ENCODE measurements at regions not wholly inside any gene's neighbourhood (a gene's known extent, or its start where the extent isn't known, plus 50 kb on each side); places are given as distances from the start of the nearest gene placed in this dataset.

DNA sequence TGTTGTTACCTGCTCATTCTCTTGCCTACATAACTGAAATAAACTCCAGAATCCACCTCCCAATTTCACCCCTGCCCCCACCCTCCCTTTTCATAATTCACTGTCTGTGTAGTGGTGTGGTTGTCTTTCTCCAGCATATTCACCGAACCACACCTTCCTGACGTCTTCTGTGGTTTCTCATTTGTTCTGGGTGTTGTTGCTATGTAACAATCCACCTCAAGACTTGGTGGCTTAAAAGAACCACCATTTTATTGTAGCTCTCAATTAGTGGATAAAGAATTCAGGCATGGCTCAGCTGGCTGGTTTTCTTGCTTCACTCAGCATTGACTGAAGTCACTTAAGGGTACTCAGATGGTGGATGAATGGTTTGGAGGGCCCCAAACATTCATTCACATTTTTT is 229.8 kb downstream of the MAF start:
- no peaks in the 10 kb centered on the region for H3K79me1 ChIP-seq (replicated peaks; ENCODE audit: low read length, poor library complexity, severe bottlenecking)
- no peak overlapping the region for H4K8ac ChIP-seq (ENCODE audit: low read length)
- H3K4me3 ChIP-seq (ENCODE audit: insufficient read depth in 1 of 2, low read depth in 1 of 2, low read length in 2 of 2): no peak overlapping the region
- H4K91ac ChIP-seq (ENCODE audit: low read length): no peak overlapping the region
- no peak overlapping the region for H2AK5ac ChIP-seq (ENCODE audit: low read length, severe bottlenecking)
- H3K14ac ChIP-seq (ENCODE audit: low read length in 2 of 2): no peak overlapping the region
- no peak for DNase-seq
- H3K23ac ChIP-seq (ENCODE audit: low read length in 2 of 2): no peak overlapping the region
- H3K4ac ChIP-seq (ENCODE audit: low read depth in 1 of 2, low read length in 2 of 2): no peak overlapping the region
- H3K4me1 ChIP-seq (ENCODE audit: control insufficient read depth, insufficient read depth, low read depth, low read length): no peaks in the 10 kb centered on the region
- H2BK15ac ChIP-seq (ENCODE audit: low read depth, poor library complexity, severe bottlenecking): no peak overlapping the region
- no peak overlapping the region for H3K4me2 ChIP-seq (ENCODE audit: low read length, poor library complexity, severe bottlenecking)
- no CpG with 5 or more reads among the region's 2 CpGs for WGBS
- H3K27ac ChIP-seq (ENCODE audit: low read length, poor library complexity, severe bottlenecking): no peak overlapping the region
- H3K27me3 ChIP-seq (ENCODE audit: control insufficient read depth in 1 of 2, insufficient read depth in 1 of 2, low read length in 2 of 2): no peaks in the 10 kb centered on the region
- peaks cover 12% of the 10 kb centered on the region for H3K9me3 ChIP-seq (ENCODE audit: control insufficient read depth, low read length)
- H2BK12ac ChIP-seq (ENCODE audit: low read length in 2 of 2): no peak overlapping the region
- no peak overlapping the region for H2BK5ac ChIP-seq (ENCODE audit: low read depth, low read length, poor library complexity, severe bottlenecking)
- H2BK120ac ChIP-seq (ENCODE audit: low read depth, low read length): no peak overlapping the region
- H3K36me3 ChIP-seq (ENCODE audit: control insufficient read depth in 1 of 2, insufficient read depth in 2 of 2, low read depth in 1 of 2, low read length in 2 of 2): no peaks in the 10 kb centered on the region
- H3K18ac ChIP-seq (ENCODE audit: low read depth in 1 of 2, low read length in 2 of 2): no peak overlapping the region
- no peak overlapping the region for H3K9ac ChIP-seq (ENCODE audit: low read length)
- no peak overlapping the region for H2AFZ ChIP-seq (ENCODE audit: low read depth, low read length)

DNA sequence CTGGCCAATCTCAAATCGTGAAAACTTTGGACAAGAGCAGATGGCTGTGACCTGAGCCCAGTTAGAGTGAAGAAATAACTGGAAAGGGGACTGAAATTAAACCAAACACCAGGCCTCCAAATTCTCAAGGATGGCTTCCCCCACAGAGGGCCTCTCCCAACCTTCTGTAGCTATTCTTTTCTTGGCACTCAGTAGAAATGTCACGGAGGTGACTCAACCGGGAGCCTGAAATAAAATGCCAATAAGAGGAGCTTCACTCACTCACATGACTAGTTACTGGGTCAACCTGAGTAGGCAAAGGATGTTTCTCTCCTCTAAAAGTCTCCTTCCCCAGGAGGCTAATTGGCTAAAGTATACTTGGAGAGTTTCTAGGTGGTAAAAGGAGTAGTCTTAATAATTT is 230.7 kb downstream of the MAF start:
- H3K36me3 ChIP-seq (ENCODE audit: control insufficient read depth in 1 of 2, insufficient read depth in 2 of 2, low read depth in 1 of 2, low read length in 2 of 2): no peaks in the 10 kb centered on the region
- no peak overlapping the region for H3K27ac ChIP-seq (ENCODE audit: low read length, poor library complexity, severe bottlenecking)
- H2BK15ac ChIP-seq (ENCODE audit: low read depth, poor library complexity, severe bottlenecking): no peak overlapping the region
- H2AFZ ChIP-seq (ENCODE audit: low read depth, low read length): no peak overlapping the region
- H4K8ac ChIP-seq (ENCODE audit: low read length): no peak overlapping the region
- H3K23ac ChIP-seq (ENCODE audit: low read length in 2 of 2): no peak overlapping the region
- no peak overlapping the region for H3K9ac ChIP-seq (ENCODE audit: low read length)
- no peaks in the 10 kb centered on the region for H3K27me3 ChIP-seq (ENCODE audit: control insufficient read depth in 1 of 2, insufficient read depth in 1 of 2, low read length in 2 of 2)
- no peak overlapping the region for H2BK120ac ChIP-seq (ENCODE audit: low read depth, low read length)
- peaks cover 12% of the 10 kb centered on the region for H3K9me3 ChIP-seq (ENCODE audit: control insufficient read depth, low read length)
- no peak overlapping the region for H2BK5ac ChIP-seq (ENCODE audit: low read depth, low read length, poor library complexity, severe bottlenecking)
- 83% methylated on average over 3 of the region's 3 CpGs for WGBS
- H3K4me3 ChIP-seq (ENCODE audit: insufficient read depth in 1 of 2, low read depth in 1 of 2, low read length in 2 of 2): no peak overlapping the region
- no peak overlapping the region for H3K14ac ChIP-seq (ENCODE audit: low read length in 2 of 2)
- H3K4ac ChIP-seq (ENCODE audit: low read depth in 1 of 2, low read length in 2 of 2): no peak overlapping the region
- no peak overlapping the region for H3K18ac ChIP-seq (ENCODE audit: low read depth in 1 of 2, low read length in 2 of 2)
- no peak overlapping the region for H3K4me2 ChIP-seq (ENCODE audit: low read length, poor library complexity, severe bottlenecking)
- no peak for DNase-seq
- no peak overlapping the region for H4K91ac ChIP-seq (ENCODE audit: low read length)
- H2BK12ac ChIP-seq (ENCODE audit: low read length in 2 of 2): no peak overlapping the region
- no peaks in the 10 kb centered on the region for H3K79me1 ChIP-seq (replicated peaks; ENCODE audit: low read length, poor library complexity, severe bottlenecking)
- H2AK5ac ChIP-seq (ENCODE audit: low read length, severe bottlenecking): no peak overlapping the region
- no peaks in the 10 kb centered on the region for H3K4me1 ChIP-seq (ENCODE audit: control insufficient read depth, insufficient read depth, low read depth, low read length)

GRCh38 chr16:79367822-79368221 is 232.7 kb downstream of the MAF start:
- Histone ChIP-seq H4K91ac (ENCODE audit: low read length) (no peak overlapping the region), H3K9ac (ENCODE audit: low read length) (no peak overlapping the region), H3K4ac (ENCODE audit: low read depth in 1 of 2, low read length in 2 of 2) (no peak overlapping the region), H3K14ac (ENCODE audit: low read length in 2 of 2) (no peak overlapping the region), H2BK5ac (ENCODE audit: low read depth, low read length, poor library complexity, severe bottlenecking) (no peak overlapping the region), H3K4me3 (ENCODE audit: insufficient read depth in 1 of 2, low read depth in 1 of 2, low read length in 2 of 2) (no peak overlapping the region), H3K27ac (ENCODE audit: low read length, poor library complexity, severe bottlenecking) (no peak overlapping the region), H3K23ac (ENCODE audit: low read length in 2 of 2) (no peak overlapping the region), H3K36me3 (ENCODE audit: control insufficient read depth in 1 of 2, insufficient read depth in 2 of 2, low read depth in 1 of 2, low read length in 2 of 2) (no peaks in the 10 kb centered on the region), H2BK120ac (ENCODE audit: low read depth, low read length) (no peak overlapping the region), H2BK12ac (ENCODE audit: low read length in 2 of 2) (no peak overlapping the region), H3K4me2 (ENCODE audit: low read length, poor library complexity, severe bottlenecking) (no peak overlapping the region), H3K27me3 (ENCODE audit: control insufficient read depth in 1 of 2, insufficient read depth in 1 of 2, low read length in 2 of 2) (peaks cover 0 to 8% of the 10 kb centered on the region in 2 experiments), H2BK15ac (ENCODE audit: low read depth, poor library complexity, severe bottlenecking) (no peak overlapping the region), H3K79me1 (replicated peaks; ENCODE audit: low read length, poor library complexity, severe bottlenecking) (no peaks in the 10 kb centered on the region), H3K9me3 (ENCODE audit: control insufficient read depth, low read length) (peaks cover 12% of the 10 kb centered on the region), H4K8ac (ENCODE audit: low read length) (no peak overlapping the region), H2AK5ac (ENCODE audit: low read length, severe bottlenecking) (no peak overlapping the region), H2AFZ (ENCODE audit: low read depth, low read length) (no peak overlapping the region), H3K18ac (ENCODE audit: low read depth in 1 of 2, low read length in 2 of 2) (no peak overlapping the region), H3K4me1 (ENCODE audit: control insufficient read depth, insufficient read depth, low read depth, low read length) (no peaks in the 10 kb centered on the region)
- DNase-seq: no peak
- WGBS: 58% methylated on average over 4 of the region's 5 CpGs

DNA sequence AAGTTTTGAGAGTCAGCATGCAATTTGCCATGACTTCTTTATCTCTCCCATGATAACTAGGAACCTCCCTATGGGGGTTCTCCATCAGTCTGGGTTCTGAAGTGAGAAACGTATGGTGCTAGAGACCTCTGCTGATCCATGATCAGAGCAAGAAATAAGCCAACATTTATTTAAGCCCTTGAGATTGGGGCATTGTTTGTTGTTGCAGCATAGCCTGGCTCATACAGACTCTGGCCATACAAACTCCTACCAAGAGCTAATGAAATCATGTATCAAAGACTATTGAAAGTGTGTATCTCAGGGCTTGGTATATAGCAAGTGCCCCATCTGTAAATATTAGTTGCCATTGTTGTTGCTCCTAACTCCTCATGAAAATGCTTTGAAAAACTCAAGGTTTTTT is 233.9 kb downstream of the MAF start:
- H2BK120ac ChIP-seq (ENCODE audit: low read depth, low read length): no peak overlapping the region
- H3K4me3 ChIP-seq (ENCODE audit: insufficient read depth in 1 of 2, low read depth in 1 of 2, low read length in 2 of 2): no peak overlapping the region
- H4K91ac ChIP-seq (ENCODE audit: low read length): no peak overlapping the region
- no peak overlapping the region for H2BK12ac ChIP-seq (ENCODE audit: low read length in 2 of 2)
- H3K36me3 ChIP-seq (ENCODE audit: control insufficient read depth in 1 of 2, insufficient read depth in 2 of 2, low read depth in 1 of 2, low read length in 2 of 2): no peaks in the 10 kb centered on the region
- H2AK5ac ChIP-seq (ENCODE audit: low read length, severe bottlenecking): no peak overlapping the region
- H3K9me3 ChIP-seq (ENCODE audit: control insufficient read depth, low read length): peaks cover 12% of the 10 kb centered on the region
- H3K4me1 ChIP-seq (ENCODE audit: control insufficient read depth, insufficient read depth, low read depth, low read length): no peaks in the 10 kb centered on the region
- no peak overlapping the region for H3K9ac ChIP-seq (ENCODE audit: low read length)
- H4K8ac ChIP-seq (ENCODE audit: low read length): no peak overlapping the region
- H3K14ac ChIP-seq (ENCODE audit: low read length in 2 of 2): no peak overlapping the region
- H3K27ac ChIP-seq (ENCODE audit: low read length, poor library complexity, severe bottlenecking): no peak overlapping the region
- H3K4ac ChIP-seq (ENCODE audit: low read depth in 1 of 2, low read length in 2 of 2): no peak overlapping the region
- no peak overlapping the region for H3K23ac ChIP-seq (ENCODE audit: low read length in 2 of 2)
- H3K27me3 ChIP-seq (ENCODE audit: control insufficient read depth in 1 of 2, insufficient read depth in 1 of 2, low read length in 2 of 2): peaks cover 0 to 8% of the 10 kb centered on the region in 2 experiments
- DNase-seq: no peak
- no peak overlapping the region for H3K4me2 ChIP-seq (ENCODE audit: low read length, poor library complexity, severe bottlenecking)
- WGBS: no CpG with 5 or more reads among the region's 1 CpG
- H2AFZ ChIP-seq (ENCODE audit: low read depth, low read length): no peak overlapping the region
- H3K79me1 ChIP-seq (replicated peaks; ENCODE audit: low read length, poor library complexity, severe bottlenecking): no peaks in the 10 kb centered on the region
- H2BK15ac ChIP-seq (ENCODE audit: low read depth, poor library complexity, severe bottlenecking): no peak overlapping the region
- H2BK5ac ChIP-seq (ENCODE audit: low read depth, low read length, poor library complexity, severe bottlenecking): no peak overlapping the region
- H3K18ac ChIP-seq (ENCODE audit: low read depth in 1 of 2, low read length in 2 of 2): no peak overlapping the region
